ENCODE measurements at regions not wholly inside any gene's neighbourhood (a gene's known extent, or its start where the extent isn't known, plus 50 kb on each side); places are given as distances from the start of the nearest gene placed in this dataset.
"Not testable (repeated sequence)": the region's sequence is repeated elsewhere in the genome, so short reads cannot be mapped to it uniquely, and the experiment has no call there.

GRCh38 chr2:87276673-87277072 lies 255.0 kb upstream of the PLGLB1 start:
- H3K27ac ChIP-seq (ENCODE audit: low read depth, low read length); H3K27me3 ChIP-seq (ENCODE audit: insufficient read depth, low read length); POLR2A ChIA-PET (ENCODE audit: partially characterized antibody); H3K27me3 Mint-ChIP-seq; H3K4me3 ChIP-seq (ENCODE audit: low read length in 2 of 2); H3K4me1 Mint-ChIP-seq; H3K36me3 ChIP-seq (ENCODE audit: insufficient read depth, low read length); H3K36me3 Mint-ChIP-seq; H3K9me3 ChIP-seq (ENCODE audit: control insufficient read depth in 1 of 2, low read length in 2 of 2); H3K27ac Mint-ChIP-seq; intact Hi-C loops (cut with micrococcal nuclease); H3K4me1 ChIP-seq (ENCODE audit: insufficient read depth, low read length); H3K4me3 Mint-ChIP-seq; H3K9me3 Mint-ChIP-seq; CTCF ChIA-PET (ENCODE audit: partially characterized antibody); DNase-seq: not testable (repeated sequence)

- H3K4me3 Mint-ChIP-seq; H3K9me3 ChIP-seq (ENCODE audit: control insufficient read depth in 1 of 2, low read length in 2 of 2); POLR2A ChIA-PET (ENCODE audit: partially characterized antibody); CTCF ChIA-PET (ENCODE audit: partially characterized antibody); DNase-seq; intact Hi-C loops (cut with micrococcal nuclease); H3K36me3 Mint-ChIP-seq; H3K27me3 Mint-ChIP-seq; H3K27ac ChIP-seq (ENCODE audit: low read depth, low read length); H3K4me1 ChIP-seq (ENCODE audit: insufficient read depth, low read length); H3K27me3 ChIP-seq (ENCODE audit: insufficient read depth, low read length); H3K9me3 Mint-ChIP-seq; H3K4me3 ChIP-seq (ENCODE audit: low read length in 2 of 2); H3K27ac Mint-ChIP-seq; H3K36me3 ChIP-seq (ENCODE audit: insufficient read depth, low read length); H3K4me1 Mint-ChIP-seq: not testable (repeated sequence)
These were observed 256.1 kb upstream of the PLGLB1 start for GRCh38 chr2:87277734-87278133.

GRCh38 chr2:87280596-87281355 lies 259.1 kb upstream of the PLGLB1 start:
- H3K36me3 Mint-ChIP-seq; H3K27me3 ChIP-seq (ENCODE audit: insufficient read depth, low read length); H3K4me1 ChIP-seq (ENCODE audit: insufficient read depth, low read length); H3K4me3 Mint-ChIP-seq; H3K27me3 Mint-ChIP-seq; H3K9me3 ChIP-seq (ENCODE audit: control insufficient read depth in 1 of 2, low read length in 2 of 2); DNase-seq; CTCF ChIA-PET (ENCODE audit: partially characterized antibody); H3K36me3 ChIP-seq (ENCODE audit: insufficient read depth, low read length); H3K4me3 ChIP-seq (ENCODE audit: low read length in 2 of 2); H3K4me1 Mint-ChIP-seq; H3K27ac ChIP-seq (ENCODE audit: low read depth, low read length); POLR2A ChIA-PET (ENCODE audit: partially characterized antibody); H3K9me3 Mint-ChIP-seq; H3K27ac Mint-ChIP-seq; intact Hi-C loops (cut with micrococcal nuclease): not testable (repeated sequence)

GRCh38 chr2:87283735-87284470 lies 262.3 kb upstream of the PLGLB1 start:
- H3K27me3 ChIP-seq (ENCODE audit: insufficient read depth, low read length); H3K27ac Mint-ChIP-seq; H3K4me1 Mint-ChIP-seq; H3K36me3 Mint-ChIP-seq; CTCF ChIA-PET (ENCODE audit: partially characterized antibody); H3K4me1 ChIP-seq (ENCODE audit: insufficient read depth, low read length); H3K27me3 Mint-ChIP-seq; H3K36me3 ChIP-seq (ENCODE audit: insufficient read depth, low read length); H3K9me3 Mint-ChIP-seq; H3K4me3 ChIP-seq (ENCODE audit: low read length in 2 of 2); H3K4me3 Mint-ChIP-seq; H3K9me3 ChIP-seq (ENCODE audit: control insufficient read depth in 1 of 2, low read length in 2 of 2); intact Hi-C loops (cut with micrococcal nuclease); POLR2A ChIA-PET (ENCODE audit: partially characterized antibody); DNase-seq; H3K27ac ChIP-seq (ENCODE audit: low read depth, low read length): not testable (repeated sequence)

- H3K27me3 ChIP-seq (ENCODE audit: insufficient read depth, low read length); H3K27ac Mint-ChIP-seq; H3K4me1 ChIP-seq (ENCODE audit: insufficient read depth, low read length); H3K27ac ChIP-seq (ENCODE audit: low read depth, low read length); H3K4me3 Mint-ChIP-seq; H3K9me3 ChIP-seq (ENCODE audit: control insufficient read depth in 1 of 2, low read length in 2 of 2); H3K36me3 ChIP-seq (ENCODE audit: insufficient read depth, low read length); POLR2A ChIA-PET (ENCODE audit: partially characterized antibody); H3K4me1 Mint-ChIP-seq; CTCF ChIA-PET (ENCODE audit: partially characterized antibody); intact Hi-C loops (cut with micrococcal nuclease); H3K36me3 Mint-ChIP-seq; H3K4me3 ChIP-seq (ENCODE audit: low read length in 2 of 2); H3K9me3 Mint-ChIP-seq; H3K27me3 Mint-ChIP-seq; DNase-seq: not testable (repeated sequence)
These were observed 262.8 kb upstream of the PLGLB1 start for GRCh38 chr2:87284471-87284772.

GRCh38 chr2:87285139-87285538 lies 263.5 kb upstream of the PLGLB1 start:
- H3K4me3 Mint-ChIP-seq; intact Hi-C loops (cut with micrococcal nuclease); H3K27me3 ChIP-seq (ENCODE audit: insufficient read depth, low read length); H3K36me3 Mint-ChIP-seq; H3K4me3 ChIP-seq (ENCODE audit: low read length in 2 of 2); H3K9me3 ChIP-seq (ENCODE audit: control insufficient read depth in 1 of 2, low read length in 2 of 2); H3K36me3 ChIP-seq (ENCODE audit: insufficient read depth, low read length); H3K9me3 Mint-ChIP-seq; H3K27ac Mint-ChIP-seq; CTCF ChIA-PET (ENCODE audit: partially characterized antibody); H3K4me1 ChIP-seq (ENCODE audit: insufficient read depth, low read length); H3K4me1 Mint-ChIP-seq; POLR2A ChIA-PET (ENCODE audit: partially characterized antibody); H3K27ac ChIP-seq (ENCODE audit: low read depth, low read length); H3K27me3 Mint-ChIP-seq; DNase-seq: not testable (repeated sequence)

- H3K27me3 ChIP-seq (ENCODE audit: insufficient read depth, low read length); POLR2A ChIA-PET (ENCODE audit: partially characterized antibody); CTCF ChIA-PET (ENCODE audit: partially characterized antibody); H3K27ac Mint-ChIP-seq; H3K27ac ChIP-seq (ENCODE audit: low read depth, low read length); H3K4me1 ChIP-seq (ENCODE audit: insufficient read depth, low read length); H3K9me3 ChIP-seq (ENCODE audit: control insufficient read depth in 1 of 2, low read length in 2 of 2); H3K9me3 Mint-ChIP-seq; H3K36me3 Mint-ChIP-seq; H3K27me3 Mint-ChIP-seq; DNase-seq; H3K4me3 ChIP-seq (ENCODE audit: low read length in 2 of 2); intact Hi-C loops (cut with micrococcal nuclease); H3K36me3 ChIP-seq (ENCODE audit: insufficient read depth, low read length); H3K4me1 Mint-ChIP-seq: not testable (repeated sequence)
- H3K4me3 Mint-ChIP-seq: peak overlapping the region in 2 of 8 donors; percentile 18 to 31
These were observed 269.1 kb upstream of the PLGLB1 start for GRCh38 chr2:87290566-87291307.
